Right ventricle myocardium inferior (tissue), 1 donor: ENCODE measurements at regions not wholly inside any gene's neighbourhood (a gene's known extent, or its start where the extent isn't known, plus 50 kb on each side); places are given as distances from the start of the nearest gene placed in this dataset.
"Not testable (repeated sequence)": the region's sequence is repeated elsewhere in the genome, so short reads cannot be mapped to it uniquely, and the experiment has no call there.

Experiments
- ATAC-seq: fragments of 200-7000 bp; cut with Tn5 transposase; one replicate; pipeline ENCODE4 v1.9.1; 2020; ENCODE audit warnings: mild to moderate bottlenecking, moderate library complexity
- DNase-seq: peaks from one replicate; pipeline ENCODE4 v3.0.0; 2021; ENCODE audit errors: missing footprints
- intact Hi-C: fragments of 100-400 bp; cut with DNase I; formaldehyde crosslinking; loops from one replicate; pipeline ENCODE4 v1.11.0; 2022
- donor health status: DM: no; HTN: yes; CAD: no; lungs with severe emphysema.

DNA sequence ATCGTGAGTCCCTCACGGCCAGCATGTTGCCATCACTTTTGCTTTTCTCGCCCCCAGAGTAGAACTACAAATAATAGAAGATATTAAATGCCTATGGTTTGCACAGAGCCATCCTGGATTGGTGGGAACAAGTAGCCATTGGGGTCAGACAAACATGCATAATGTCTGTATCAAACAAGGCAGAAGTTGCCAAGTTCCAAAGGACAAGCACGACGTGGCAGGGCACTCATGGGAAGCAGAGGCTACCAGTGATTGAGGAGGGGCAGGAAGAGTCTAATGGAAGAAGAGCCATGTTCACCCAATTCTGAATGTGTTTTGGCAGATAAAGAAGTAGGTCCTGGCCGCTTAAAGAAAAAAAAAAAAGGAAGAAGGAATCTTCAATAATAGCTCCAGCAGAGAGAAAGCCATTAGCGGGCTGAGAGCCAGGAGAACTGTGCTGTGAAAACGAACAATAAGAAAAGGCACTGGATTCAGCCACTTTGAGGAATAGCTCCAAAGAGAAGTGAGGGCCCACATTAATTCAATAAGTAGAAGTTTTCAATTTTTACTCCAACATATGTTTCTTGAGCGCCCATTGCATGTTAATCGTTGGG, 153.7 kb upstream of the ADCY2 start:
- ATAC-seq (no peak), DNase-seq (no peak)
- intact Hi-C loops = no loop called here

DNA sequence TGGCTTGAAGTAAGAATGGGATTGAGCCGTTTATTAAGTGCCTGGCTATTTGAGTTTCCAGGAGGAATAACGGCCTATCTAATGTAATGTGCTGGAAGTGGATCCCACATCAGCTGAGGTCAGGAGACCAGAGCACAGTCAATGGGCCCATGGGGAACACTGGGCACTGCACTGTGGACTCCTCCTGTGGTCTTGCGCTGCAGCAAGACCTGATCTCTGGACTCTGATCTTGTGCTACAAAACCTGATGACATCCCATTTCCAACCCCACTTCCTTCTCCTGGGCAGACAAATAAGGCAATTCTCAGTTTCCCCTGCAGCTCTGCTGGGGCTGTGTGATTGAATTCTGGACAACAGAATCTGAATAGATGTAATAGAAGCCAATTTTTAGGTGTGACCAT, 151.7 kb upstream of the ADCY2 start:
- intact Hi-C loops = no loop called here
- DNase-seq (no peak), ATAC-seq (no peak)

DNA sequence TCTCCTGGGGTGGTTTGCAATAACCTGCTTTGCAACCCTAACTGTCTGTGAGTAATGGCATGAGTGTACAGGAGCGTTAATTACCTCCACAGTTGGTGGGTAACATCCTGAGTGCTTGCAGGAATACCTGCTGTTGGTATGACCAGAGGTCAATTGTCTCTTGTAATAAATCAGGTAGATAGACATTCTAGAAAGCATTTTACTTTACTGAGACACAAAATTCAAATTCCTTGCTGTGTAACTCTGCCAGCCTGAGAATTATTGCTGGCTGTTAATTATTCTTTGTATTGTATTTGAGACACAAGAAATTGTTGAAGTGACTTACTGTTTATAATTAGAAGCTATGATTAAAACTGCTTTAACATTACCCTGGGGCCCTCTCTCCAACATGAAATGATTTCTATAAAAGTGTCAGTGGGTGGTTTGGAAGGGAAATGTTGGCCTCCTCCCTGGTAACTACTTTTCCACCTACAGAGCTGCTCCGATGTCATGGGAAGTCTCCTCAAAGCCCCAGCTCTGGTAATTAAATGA, 150.8 kb upstream of the ADCY2 start:
- ATAC-seq = no peak
- intact Hi-C loops = no loop called here
- DNase-seq = no peak

DNA sequence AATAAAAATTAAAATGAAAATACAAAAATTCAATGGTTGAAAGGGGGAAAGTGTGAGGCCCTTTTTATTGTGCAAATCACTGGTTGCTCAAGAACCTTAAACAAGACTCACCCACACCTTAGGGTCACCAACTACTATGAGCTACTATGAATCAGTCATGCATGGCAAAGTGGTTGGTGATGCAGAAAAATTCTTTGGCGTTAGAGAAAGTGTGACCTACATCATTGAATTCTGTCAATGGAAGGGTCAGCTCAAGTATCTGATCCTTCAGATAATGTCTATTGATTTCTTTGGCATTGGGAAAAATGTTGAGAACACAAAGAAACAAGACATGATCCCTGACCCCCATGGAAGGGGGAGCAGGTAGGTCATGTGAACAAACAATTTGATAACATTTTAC, 149.7 kb upstream of the ADCY2 start:
- intact Hi-C loops = no loop called here
- no peak for ATAC-seq
- DNase-seq = no peak

DNA sequence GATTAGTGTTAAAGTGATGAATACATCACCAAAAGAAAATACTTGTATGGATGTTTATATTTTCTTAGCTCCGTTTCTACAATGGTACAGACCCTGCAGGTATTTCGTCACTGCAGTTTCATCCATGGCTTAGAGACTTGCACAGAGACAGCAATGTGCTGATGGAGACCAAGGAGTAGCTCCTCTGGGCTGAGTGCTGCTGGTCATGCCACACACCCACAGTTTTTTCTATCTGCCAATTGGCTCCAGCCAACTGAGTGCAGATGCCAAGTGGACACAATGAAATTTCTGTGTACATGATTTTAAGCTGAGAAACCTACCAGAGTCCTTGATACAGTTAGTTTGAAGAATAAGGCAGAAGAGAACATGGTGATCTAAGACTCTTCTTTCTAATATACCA, 145.9 kb upstream of the ADCY2 start:
- DNase-seq (no peak), ATAC-seq (peak; percentile 42)
- intact Hi-C loops = no loop called here

DNA sequence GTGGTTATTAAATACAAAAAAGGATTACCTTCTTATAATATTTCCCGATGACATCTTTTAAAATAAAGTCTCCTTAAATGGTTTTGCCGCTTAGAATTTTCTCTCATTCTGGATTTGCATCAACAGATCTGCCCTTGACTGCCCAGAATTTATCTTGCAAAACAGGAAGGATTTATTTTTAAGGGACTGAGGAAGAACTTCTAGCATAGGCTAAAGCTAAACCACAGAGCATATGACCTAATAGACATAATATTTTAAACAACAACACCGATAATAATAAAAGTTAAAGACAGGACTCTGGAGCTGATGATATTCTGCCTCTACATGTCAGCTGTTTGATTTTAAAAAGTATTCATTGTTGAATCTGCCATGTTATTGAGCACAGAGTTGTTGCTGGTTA, 145.3 kb upstream of the ADCY2 start:
- no peak for DNase-seq
- ATAC-seq = no peak

DNA sequence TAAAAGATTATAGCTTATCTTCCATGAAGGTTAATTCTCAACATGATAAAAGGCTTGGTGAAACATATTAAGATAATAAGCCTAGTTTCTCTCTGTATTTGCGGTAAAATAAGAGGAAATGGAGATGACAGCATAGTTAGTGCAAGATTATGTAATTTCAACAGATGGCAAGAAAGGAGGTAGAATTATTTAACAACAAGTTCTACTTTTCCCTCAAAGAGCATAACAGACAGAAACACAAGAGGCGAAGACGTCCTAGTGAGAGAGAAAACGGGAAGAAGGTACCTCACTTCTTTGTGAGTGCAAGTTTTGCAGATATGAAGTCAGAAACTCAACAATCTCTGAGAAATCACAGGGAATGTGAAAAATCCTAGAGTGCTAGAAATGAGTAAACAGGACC, 144.8 kb upstream of the ADCY2 start:
- DNase-seq (no peak), ATAC-seq (peak; percentile 26)
- intact Hi-C loops = no loop called here

More for the DNA sequence above, 145.3 kb upstream of the ADCY2 start:
- intact Hi-C loops = no loop called here

DNA sequence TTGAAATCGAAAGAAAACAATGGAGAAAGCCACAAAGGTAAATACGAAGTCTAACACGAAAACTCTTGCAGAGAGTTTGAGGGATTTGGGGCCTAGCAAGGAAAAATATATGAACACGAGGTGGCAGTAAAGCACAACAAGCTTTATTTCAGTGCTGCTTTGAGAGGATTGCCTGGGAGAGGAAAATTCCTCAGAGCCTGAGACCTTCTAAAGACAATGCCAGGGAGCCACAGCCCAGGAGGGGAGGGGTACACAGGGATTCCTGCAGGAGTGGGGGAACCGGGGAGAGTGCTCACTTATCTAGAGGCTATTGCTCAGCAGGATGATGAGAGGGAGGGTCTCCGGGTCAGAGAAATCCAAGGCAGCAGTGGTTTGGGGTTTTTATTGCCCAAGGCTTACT, 134.9 kb upstream of the ADCY2 start:
- ATAC-seq (no peak), DNase-seq (no peak)
- intact Hi-C loops = no loop called here

DNA sequence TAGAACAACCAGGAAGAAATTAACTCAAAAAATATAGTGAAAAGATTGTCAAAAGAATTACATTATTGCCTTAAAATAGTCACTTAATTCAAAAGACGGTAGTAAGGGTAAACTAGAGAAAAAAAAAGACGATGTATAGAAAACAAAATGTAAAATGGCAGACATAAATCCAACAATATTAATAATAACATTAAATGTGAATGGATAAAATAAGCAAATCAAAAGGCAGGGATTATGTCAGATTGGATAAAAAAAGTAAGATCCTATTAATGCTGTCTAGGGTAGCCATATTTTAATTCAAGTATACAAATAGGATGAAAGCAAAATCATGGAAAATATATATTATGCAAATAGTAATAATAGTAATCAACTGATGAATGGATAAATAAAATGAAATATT, 134.0 kb upstream of the ADCY2 start:
- DNase-seq (no peak), ATAC-seq (no peak)
- intact Hi-C loops = no loop called here

DNA sequence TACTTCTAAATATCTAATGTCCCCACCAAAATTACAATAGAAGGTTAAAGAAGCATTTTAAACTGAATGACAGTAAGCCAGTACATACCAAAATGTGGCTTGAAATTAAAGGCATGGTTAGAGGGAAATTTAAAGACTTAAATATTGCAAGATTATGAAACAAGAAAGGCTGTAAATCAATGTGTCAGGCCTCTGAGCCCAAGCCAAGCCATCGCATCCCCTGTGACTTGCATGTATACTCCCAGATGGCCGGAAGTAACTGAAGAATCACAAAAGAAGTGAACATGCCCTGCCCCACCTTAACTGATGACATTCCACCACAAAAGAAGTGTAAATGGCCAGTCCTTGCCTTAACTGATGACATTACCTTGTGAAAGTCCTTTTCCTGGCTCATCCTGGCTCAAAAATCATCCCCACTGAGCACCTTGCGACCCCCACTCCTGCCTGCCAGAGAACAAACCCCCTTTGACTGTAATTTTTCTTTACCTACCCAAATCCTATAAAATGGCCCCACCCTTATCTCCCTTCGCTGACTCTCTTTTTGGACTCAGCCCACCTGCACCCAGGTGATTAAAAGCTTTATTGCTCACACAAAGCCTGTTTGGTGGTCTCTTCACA, 132.4 kb upstream of the ADCY2 start:
- intact Hi-C loops, ATAC-seq, DNase-seq: not testable (repeated sequence)

DNA sequence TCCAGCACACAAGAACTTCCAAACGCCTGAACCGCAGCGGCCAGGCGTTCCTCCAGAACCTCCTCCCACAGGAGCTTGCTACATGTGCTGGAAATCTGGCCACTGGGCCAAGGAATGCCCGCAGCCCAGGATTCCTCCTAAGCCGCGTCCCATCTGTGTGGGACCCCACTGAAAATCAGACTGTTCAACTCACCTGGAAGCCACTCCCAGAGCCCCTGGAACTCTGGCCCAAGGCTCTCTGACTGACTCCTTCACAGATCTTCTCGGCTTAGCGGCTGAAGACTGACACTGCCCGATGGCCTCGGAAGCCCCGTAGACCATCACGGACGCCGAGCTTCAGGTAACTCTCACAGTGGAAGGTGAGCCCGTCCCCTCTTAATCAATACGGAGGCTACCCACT, 130.2 kb upstream of the ADCY2 start:
- ATAC-seq, DNase-seq, intact Hi-C loops: not testable (repeated sequence)

DNA sequence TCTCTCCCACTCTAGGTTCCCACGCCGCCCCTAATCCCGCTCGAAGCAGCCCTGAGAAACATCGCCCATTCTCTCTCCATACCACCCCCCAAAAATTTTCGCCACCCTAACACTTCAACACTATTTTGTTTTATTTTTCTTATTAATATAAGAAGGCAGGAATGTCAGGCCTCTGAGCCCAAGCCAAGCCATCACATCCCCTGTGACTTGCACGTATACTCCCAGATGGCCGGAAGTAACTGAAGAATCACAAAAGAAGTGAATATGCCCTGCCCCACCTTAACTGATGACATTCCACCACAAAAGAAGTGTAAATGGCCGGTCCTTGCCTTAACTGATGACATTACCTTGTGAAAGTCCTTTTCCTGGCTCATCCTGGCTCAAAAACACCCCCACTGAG, 127.2 kb upstream of the ADCY2 start:
- DNase-seq, intact Hi-C loops, ATAC-seq: not testable (repeated sequence)

DNA sequence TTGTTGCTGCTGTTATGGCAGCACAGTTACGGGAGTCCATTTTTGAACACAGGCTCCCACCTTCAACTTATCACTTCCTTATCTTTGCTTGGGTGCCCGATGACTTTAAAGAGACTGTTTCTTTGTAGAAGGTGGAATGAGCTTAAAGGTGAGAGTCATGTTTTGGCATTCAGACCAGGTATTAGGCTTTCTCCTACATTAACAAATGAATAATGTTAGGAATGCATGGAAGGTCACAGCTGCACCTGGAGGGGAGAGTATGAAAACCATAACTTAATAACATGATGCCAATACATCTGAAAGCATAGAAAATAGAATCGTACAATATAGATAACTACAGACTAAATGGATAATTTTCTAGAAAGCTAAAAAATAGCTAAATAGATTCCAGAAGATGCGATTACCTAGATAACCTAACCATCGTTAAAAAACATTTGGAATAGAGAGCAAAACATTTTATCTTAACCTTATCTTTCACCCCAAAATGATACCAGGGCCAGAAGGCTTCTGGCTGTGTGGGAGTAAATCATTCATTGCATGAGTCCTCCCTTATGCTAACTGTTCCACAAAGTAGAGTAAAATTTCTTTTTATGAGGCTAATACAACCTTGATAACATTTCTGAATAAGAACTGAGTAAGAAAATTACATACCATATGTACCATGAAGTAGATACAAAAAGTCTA, 126.2 kb upstream of the ADCY2 start:
- DNase-seq (no peak), ATAC-seq (no peak)
- intact Hi-C loops = no loop called here

DNA sequence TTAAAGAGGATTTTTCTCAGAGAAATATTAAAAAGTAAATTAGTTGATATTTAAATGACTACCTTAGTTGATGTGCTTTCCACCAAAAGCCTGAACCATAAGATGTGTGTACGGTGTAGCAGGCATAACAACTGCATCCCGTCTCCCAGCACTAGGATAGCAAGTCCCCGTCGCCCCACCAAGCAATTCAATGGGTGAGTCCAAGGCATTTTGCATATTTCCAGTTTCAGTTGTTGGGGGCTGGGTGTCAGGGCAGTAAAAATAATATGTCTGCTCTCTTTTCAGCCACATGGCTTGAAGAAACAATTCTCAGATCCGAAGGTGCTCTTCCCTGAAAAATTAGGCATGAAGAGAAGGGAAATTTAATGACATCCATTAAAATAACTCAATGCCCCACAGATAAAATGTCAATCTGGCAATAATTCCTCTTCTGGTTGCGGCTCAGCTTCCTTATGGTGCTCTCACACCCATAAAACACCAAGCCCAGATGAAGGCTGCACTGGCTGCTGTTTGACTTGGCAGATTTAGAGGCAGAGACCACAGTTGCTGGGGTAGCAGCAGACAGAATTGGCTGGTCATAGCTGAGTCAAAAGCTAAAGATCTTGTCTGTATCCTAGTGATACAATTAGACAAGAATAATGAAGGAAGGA, 124.4 kb upstream of the ADCY2 start:
- no peak for DNase-seq
- ATAC-seq = no peak
- intact Hi-C loops = no loop called here

DNA sequence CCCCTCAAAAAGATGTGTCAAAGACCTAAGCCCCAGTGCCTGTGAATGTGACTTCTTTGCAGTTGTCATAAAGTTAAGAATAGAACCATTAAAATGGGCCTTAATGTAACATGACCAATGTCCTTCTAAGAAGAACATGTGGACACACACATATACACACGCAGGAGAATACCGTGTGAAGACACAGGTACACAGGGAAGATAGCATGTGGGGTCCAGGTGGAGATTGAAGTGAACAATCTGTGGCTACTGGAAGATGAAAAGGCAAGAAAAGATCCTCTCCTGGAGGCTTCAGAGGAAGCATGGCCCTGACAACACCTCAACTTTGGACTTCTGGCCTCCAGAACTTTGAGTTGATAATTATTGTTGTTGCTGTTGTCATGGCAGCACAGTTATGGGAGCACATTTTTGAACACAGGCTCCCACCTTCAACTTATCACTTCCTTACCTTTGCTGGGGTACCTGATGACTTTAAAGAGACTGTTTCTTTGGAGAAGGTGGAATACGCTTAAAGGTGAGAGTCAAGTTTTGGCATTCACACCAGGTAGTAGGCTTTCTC, 123.5 kb upstream of the ADCY2 start:
- no peak for ATAC-seq
- intact Hi-C loops = no loop called here
- DNase-seq = no peak

DNA sequence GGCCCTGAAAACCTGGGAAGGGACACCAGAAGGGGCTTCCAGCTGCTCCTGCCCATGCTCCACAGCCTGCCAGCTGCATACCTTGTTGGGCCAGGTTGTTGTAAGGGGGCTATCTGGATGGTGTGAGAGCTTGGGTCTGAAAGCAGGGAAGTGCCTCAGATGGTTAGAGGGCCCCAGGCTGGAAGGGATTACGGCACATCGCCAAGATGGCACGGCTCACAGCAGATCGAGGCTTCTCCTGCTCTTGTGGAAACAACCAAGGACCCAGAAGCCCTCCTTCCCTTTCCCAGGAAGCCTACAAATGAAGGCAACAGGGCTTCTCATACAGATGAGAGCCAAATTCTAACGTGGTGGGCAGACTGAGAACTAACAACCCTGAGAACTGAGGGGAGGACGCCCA, 121.7 kb upstream of the ADCY2 start:
- no peak for ATAC-seq
- intact Hi-C loops = no loop called here
- no peak for DNase-seq

DNA sequence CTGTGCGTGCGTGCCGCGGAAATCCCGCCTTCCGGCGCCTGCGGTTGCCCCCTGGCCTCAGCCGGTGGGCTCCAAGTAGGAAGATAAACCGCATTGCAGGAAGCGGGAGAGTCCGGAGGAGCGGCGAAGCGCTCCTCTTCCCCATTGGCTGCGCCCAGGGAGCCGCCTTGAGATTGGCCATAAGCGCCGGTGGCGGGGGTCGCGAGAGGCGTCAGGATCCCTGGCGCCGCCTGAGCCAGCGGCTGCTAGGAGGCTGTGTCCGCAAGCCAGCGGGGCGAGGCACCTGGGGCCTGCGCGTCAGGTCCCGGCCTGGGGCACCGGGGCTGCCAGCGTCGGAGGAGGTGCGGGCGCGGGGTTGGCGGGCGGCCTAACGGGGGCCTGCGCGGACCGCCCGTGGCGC, 106.3 kb upstream of the ADCY2 start:
- DNase-seq, intact Hi-C loops, ATAC-seq: not testable (repeated sequence)

DNA sequence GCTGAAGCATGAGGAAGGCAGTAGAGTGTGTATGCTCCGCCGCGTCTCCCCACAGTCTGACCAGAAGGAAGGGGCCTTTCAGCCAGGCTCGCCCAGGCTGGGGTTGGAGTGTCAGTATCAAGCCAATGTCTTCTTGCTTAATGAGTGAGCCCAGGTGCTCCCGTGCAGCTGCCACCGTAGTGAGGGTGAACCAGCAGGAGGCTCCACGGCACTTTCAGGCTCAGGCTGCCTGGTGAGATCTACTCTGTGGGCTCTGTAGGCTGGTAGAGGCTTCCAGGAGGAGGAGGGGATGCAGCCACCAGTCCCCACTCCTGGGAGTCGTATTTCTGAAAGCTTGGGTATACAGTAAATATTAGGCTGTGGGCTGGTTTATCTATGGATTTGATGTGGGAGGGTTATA, 98.1 kb upstream of the ADCY2 start:
- intact Hi-C loops, ATAC-seq: not testable (repeated sequence)

DNA sequence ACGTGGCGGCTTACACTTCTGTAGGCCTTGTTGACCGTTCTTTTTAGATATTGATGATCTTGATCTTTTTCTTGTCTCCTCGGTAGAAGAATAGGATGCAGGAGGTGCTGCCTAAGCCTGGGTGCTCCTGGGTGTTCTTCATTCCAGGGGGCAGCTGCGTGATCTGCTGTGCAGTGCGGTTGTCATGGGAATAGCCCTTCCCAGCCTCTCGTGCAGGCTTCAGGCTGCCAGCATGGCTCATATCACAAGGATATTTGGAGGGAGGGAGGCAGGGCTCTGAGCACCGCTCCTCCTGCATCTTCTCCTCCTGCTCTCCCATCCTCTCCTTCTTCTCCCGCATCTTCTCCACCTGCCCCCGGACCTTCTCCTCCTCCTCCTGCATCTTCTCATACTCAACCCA, 96.2 kb upstream of the ADCY2 start:
- DNase-seq, intact Hi-C loops, ATAC-seq: not testable (repeated sequence)

More for the DNA sequence above, 98.1 kb upstream of the ADCY2 start:
- DNase-seq = not testable (repeated sequence)
